ENCODE measurements at regions not wholly inside any gene's neighbourhood (a gene's known extent, or its start where the extent isn't known, plus 50 kb on each side); places are given as distances from the start of the nearest gene placed in this dataset.

DNA sequence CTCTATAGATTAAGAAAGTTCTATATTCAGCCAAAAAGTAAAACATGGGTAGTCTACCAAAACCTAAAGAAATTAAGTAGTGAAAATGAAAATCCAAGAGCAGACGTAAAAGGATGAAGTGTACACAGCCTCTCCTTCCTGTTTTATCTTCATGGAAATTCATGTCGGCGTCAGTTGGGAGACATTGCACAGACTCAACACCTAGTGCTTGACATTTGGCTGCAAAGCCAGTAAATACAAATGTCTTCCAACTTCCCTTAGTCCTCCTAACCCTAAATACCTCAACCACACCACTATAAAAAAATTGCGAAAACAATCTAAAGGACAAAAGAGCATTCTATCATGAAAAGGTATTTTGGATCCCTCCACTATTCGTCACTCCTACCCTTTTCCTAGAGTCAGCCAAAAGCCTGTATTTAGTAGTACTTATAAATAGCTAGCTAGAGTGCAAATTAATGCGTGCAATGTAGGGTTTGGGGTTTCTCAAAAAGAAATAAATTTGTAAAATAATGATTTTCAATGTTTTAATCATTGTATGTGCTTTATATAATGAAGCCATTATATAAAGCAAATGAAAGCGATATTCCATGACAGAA lies 56.4 kb upstream of the TRPC4 start:
- DNase-seq, result no peak

DNA sequence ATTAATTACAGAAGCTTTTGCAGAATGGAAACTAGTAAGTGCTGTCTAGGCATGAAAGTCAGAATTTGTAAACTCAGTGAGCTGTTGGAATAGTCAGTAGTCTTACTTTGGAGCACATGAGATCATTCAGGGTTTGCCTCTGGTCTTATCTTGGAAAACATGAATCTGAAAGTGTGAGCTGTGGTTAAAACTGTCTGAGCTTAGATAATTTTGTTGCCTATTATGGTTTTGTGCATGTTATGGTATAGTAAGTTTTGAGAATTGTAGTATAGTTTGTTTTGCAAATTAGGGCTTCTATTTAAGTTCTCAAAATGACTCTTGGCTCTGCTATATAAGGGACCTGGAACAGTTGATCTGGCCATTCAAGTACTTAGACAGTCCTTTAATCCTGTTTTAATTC lies 53.7 kb upstream of the TRPC4 start:
- DNase-seq, result no peak

DNA sequence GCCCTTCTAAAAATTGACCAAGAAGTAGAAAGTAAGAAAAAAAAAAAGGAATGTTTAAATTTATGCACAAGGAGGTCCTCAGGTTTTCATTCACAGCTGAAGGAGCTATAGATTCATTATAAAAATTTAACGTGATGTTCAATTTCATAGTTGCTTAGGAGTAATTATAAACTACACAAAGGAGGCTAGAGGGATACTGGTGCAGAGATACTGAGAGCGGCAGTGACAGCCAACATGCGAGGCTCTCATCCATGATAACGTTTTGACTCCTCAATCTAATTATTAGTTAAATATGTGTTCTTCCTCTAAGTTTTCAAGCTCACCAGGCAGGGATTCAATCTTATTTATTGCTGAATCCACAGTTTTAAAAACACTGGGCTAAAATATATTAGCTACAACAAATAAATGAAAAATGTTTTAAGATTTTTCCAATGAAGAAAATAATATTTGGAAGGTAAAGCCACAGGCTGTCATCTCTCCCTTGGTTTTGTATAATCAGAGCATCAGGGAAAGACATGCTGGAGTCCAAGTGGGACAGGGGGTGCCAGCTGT lies 49.8 kb upstream of the TRPC4 start:
- DNase-seq, result no peak

Data from NCI-H524 (cell line).